ENCODE measurements at regions not wholly inside any gene's neighbourhood (a gene's known extent, or its start where the extent isn't known, plus 50 kb on each side); places are given as distances from the start of the nearest gene placed in this dataset.

DNA sequence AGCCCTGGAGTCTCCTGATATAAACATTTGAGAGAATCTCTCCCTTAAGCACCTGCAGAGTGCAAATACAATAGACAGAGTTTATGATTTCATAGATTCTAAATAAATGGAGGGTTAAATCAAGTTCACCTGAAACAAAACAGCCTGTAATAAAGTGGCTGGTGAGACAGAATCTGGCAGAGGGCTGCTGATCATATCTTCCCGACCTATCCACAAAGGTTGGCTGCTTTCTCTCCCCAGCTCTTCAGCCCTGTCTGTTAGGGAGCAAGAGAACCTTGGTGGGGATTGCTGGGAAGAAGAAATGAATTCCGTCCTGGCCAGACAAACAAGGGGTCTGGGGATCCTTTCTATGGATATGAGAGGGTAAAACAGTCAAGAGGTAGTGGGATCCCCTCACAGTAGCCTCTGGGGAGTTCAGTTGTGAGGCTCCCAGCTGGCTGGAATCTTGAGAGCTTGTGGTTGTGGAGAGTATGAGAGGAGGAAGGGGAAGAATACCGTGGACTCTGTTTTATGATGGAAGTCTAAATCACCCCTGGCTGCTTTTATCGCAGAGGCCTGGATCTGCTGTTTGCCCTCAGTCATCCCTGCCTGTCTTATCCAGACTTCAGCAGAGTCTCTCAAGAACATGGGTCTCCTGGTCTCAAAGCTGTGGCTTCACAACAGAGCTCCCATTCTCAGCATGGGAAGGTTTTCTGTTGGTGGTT, 451.3 kb downstream of the NTRK3 start:
- Histone ChIP-seq H3K36me3 (ENCODE audit: control insufficient read depth, insufficient read depth, low read length) (no peaks in the 10 kb centered on the region), H3K4me3 (ENCODE audit: low read depth, low read length) (no peak overlapping the region), H3K27me3 (ENCODE audit: control insufficient read depth, insufficient read depth, low read length) (no peaks in the 10 kb centered on the region)
- DNase-seq (ENCODE audit: low read depth) = no peak
- TF ChIP-seq, protein P1, sequence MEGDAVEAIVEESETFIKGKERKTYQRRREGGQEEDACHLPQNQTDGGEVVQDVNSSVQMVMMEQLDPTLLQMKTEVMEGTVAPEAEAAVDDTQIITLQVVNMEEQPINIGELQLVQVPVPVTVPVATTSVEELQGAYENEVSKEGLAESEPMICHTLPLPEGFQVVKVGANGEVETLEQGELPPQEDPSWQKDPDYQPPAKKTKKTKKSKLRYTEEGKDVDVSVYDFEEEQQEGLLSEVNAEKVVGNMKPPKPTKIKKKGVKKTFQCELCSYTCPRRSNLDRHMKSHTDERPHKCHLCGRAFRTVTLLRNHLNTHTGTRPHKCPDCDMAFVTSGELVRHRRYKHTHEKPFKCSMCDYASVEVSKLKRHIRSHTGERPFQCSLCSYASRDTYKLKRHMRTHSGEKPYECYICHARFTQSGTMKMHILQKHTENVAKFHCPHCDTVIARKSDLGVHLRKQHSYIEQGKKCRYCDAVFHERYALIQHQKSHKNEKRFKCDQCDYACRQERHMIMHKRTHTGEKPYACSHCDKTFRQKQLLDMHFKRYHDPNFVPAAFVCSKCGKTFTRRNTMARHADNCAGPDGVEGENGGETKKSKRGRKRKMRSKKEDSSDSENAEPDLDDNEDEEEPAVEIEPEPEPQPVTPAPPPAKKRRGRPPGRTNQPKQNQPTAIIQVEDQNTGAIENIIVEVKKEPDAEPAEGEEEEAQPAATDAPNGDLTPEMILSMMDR (IDR thresholded peaks at IDR 0.05; ENCODE audit: insufficient read depth, low read length, poor library complexity, severe bottlenecking) = no peak

DNA sequence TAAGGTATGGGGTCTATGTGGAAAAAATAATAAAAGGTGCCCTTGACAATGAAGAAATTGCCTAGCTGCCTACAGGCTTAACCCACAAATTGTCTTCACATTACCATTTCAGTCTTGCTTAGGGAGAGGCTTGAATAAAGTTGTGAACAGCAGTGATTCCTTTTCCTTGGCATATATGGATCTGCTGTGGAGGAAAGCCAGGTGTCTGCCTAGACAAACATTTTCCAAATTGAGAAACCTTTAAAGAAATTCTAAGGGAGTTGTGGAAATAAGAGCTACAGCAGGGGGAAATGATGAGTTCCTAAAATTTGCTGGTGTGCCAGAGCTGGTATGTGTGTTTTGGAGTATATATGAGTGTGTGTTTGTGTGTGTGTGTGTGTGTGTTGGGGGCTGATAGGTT, 452.1 kb downstream of the NTRK3 start:
- no peak for DNase-seq (ENCODE audit: low read depth)
- Histone ChIP-seq H3K36me3 (ENCODE audit: control insufficient read depth, insufficient read depth, low read length) (no peaks in the 10 kb centered on the region), H3K4me3 (ENCODE audit: low read depth, low read length) (no peak overlapping the region), H3K27me3 (ENCODE audit: control insufficient read depth, insufficient read depth, low read length) (no peaks in the 10 kb centered on the region)
- TF ChIP-seq, protein P1 (IDR thresholded peaks at IDR 0.05; ENCODE audit: insufficient read depth, low read length, poor library complexity, severe bottlenecking) = no peak

DNA sequence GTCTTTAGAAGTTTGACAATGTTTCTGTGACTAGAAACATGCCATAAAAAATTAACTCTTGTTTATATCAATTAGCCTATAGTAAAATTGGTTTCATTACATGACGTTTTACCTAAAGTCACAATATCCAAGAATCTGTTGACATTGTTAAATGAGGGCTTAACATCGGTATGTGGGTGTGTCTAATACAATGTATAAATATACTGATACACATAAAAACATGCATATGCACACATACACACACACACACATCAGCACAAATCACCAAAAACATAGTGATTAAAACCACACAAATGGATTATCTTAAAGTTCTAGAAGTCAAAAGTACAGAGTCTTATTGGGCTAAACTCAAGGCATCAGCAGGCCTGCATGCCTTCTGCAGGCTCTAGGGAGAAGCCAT, 456.7 kb downstream of the NTRK3 start:
- no peak for DNase-seq (ENCODE audit: low read depth)
- Histone ChIP-seq H3K4me3 (ENCODE audit: low read depth, low read length) (no peak overlapping the region), H3K36me3 (ENCODE audit: control insufficient read depth, insufficient read depth, low read length) (no peaks in the 10 kb centered on the region), H3K27me3 (ENCODE audit: control insufficient read depth, insufficient read depth, low read length) (no peaks in the 10 kb centered on the region)
- TF ChIP-seq, protein P1 (IDR thresholded peaks at IDR 0.05; ENCODE audit: insufficient read depth, low read length, poor library complexity, severe bottlenecking) = no peak

DNA sequence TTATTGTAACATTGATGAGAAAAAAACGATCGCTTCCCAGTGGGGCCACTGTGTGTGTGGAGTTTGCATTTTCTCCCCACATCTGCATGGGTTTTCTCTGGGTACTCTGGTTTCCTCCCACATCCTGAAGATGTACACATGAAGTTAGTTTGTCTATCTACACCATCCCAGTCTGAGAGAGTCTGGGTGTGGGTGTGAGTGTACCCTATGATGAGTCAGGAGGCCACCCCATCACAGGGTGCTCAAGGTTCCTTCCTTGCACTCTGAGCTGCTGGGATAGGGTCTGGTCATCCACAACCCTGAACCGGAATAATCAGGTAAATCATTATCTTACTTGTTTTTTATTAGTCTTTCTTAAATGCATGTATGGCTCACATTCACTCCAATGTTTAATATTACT, 457.1 kb downstream of the NTRK3 start:
- Histone ChIP-seq H3K27me3 (ENCODE audit: control insufficient read depth, insufficient read depth, low read length) (no peaks in the 10 kb centered on the region), H3K4me3 (ENCODE audit: low read depth, low read length) (no peak overlapping the region), H3K36me3 (ENCODE audit: control insufficient read depth, insufficient read depth, low read length) (no peaks in the 10 kb centered on the region)
- TF ChIP-seq, protein P1 (IDR thresholded peaks at IDR 0.05; ENCODE audit: insufficient read depth, low read length, poor library complexity, severe bottlenecking) = no peak
- no peak for DNase-seq (ENCODE audit: low read depth)

DNA sequence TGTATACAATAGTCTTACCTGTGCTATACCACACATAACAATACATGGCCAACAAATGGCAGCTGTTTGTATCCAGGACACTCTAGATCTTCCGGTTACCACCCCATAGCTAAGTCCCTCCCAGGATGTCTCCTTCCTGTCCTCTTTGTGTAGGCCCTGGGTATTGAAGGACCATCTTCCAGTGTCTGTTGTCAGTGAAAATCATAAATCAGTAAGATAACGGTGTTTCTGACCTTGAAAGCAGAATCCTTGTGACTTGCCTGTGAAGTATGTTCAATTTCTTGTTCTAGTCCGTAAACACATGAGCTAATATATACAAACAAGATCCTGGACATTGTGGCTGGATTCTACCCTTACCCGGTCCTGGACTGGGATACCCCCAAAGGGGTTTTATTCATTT, 462.8 kb downstream of the NTRK3 start:
- H3K27me3 ChIP-seq (ENCODE audit: control insufficient read depth, insufficient read depth, low read length) = no peaks in the 10 kb centered on the region
- DNase-seq (ENCODE audit: low read depth) = no peak
- TF ChIP-seq, protein P1 (IDR thresholded peaks at IDR 0.05; ENCODE audit: insufficient read depth, low read length, poor library complexity, severe bottlenecking) = no peak

More for the DNA sequence above, 462.8 kb downstream of the NTRK3 start:
- H3K36me3 ChIP-seq (ENCODE audit: control insufficient read depth, insufficient read depth, low read length) = no peaks in the 10 kb centered on the region
- no peak overlapping the region for H3K4me3 ChIP-seq (ENCODE audit: low read depth, low read length)

Data from kidney epithelial cell (primary cell).